Naive B cell (primary cell): ENCODE measurements at regions not wholly inside any gene's neighbourhood (a gene's known extent, or its start where the extent isn't known, plus 50 kb on each side); places are given as distances from the start of the nearest gene placed in this dataset.

Experiments
- ATAC-seq, 2 donors: fragments of 150-1000 bp; cut with Tn5 transposase; 2 replicates each; pipeline ENCODE4 v1.10.0; 2021; ENCODE audit warnings: low read depth in 2 of 2, mild to moderate bottlenecking in 2 of 2, moderate library complexity in 2 of 2
- DNase-seq: peaks from one replicate; pipeline ENCODE4 v3.0.0; 2022
- H3K27ac Mint-ChIP-seq, 6 donors: one replicate each; pipeline ENCODE4 v1.8.0; 2020 to 2022; ENCODE audit warnings: mild to moderate bottlenecking in 6 of 6, mixed read lengths in 6 of 6, moderate library complexity in 5 of 6, inconsistent platforms in 2 of 6
- H3K27me3 Mint-ChIP-seq, 3 donors: one replicate each; pipeline ENCODE4 v1.8.0; 2021 to 2022; ENCODE audit warnings: mixed read lengths in 3 of 3, mild to moderate bottlenecking in 1 of 3
- H3K36me3 Mint-ChIP-seq, 2 donors: one replicate each; pipeline ENCODE4 v1.8.0; 2020 to 2022; ENCODE audit warnings: mixed read lengths in 2 of 2, inconsistent platforms in 1 of 2, mild to moderate bottlenecking in 1 of 2
- H3K4me1 Mint-ChIP-seq, 3 donors: one replicate each; pipeline ENCODE4 v1.8.0; 2020 to 2022; ENCODE audit warnings: mixed read lengths in 3 of 3, inconsistent platforms in 1 of 3, mild to moderate bottlenecking in 1 of 3, moderate library complexity in 1 of 3
- H3K4me3 Mint-ChIP-seq, 8 donors: one replicate each; pipeline ENCODE4 v1.8.0; 2020 to 2022; ENCODE audit warnings: mild to moderate bottlenecking in 8 of 8, mixed read lengths in 8 of 8, moderate library complexity in 8 of 8, inconsistent platforms in 2 of 8
- H3K9me3 Mint-ChIP-seq, 7 donors: one replicate each; pipeline ENCODE4 v1.8.0; 2020 to 2022; ENCODE audit warnings: mixed read lengths in 7 of 7, mild to moderate bottlenecking in 5 of 7, inconsistent platforms in 2 of 7, moderate library complexity in 1 of 7

DNA sequence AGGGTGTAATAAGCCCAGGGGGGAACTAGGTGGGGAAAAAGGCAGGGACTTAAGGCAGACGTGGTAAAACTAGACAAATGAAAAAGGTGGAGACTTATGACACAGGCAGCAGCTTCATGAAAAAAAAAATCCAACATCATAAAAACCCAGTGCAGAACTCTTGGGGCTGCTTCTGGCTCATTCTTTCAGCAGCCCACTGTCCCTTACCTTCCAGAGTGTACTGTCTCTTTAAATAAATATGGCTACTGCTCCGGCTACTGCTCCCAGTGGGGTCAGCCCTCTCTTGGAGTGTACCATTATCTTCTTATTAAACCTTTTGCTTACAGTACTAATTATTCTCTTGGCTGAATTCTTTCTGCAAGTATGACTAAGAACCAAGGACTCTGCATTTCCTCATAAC lies 699.5 kb downstream of the DSC3 start:
- ATAC-seq (no peak), DNase-seq (no peak)
- no peaks in the 10 kb centered on the region for H3K27me3 Mint-ChIP-seq
- peaks cover 0 to 4% (median 1%) of the 10 kb centered on the region in 7 donors for H3K9me3 Mint-ChIP-seq
- H3K4me1 Mint-ChIP-seq = no peaks in the 10 kb centered on the region
- no peak overlapping the region for H3K4me3 Mint-ChIP-seq
- H3K36me3 Mint-ChIP-seq = no peaks in the 10 kb centered on the region
- peak overlapping the region in 1 of 6 donors; percentile 2 for H3K27ac Mint-ChIP-seq

DNA sequence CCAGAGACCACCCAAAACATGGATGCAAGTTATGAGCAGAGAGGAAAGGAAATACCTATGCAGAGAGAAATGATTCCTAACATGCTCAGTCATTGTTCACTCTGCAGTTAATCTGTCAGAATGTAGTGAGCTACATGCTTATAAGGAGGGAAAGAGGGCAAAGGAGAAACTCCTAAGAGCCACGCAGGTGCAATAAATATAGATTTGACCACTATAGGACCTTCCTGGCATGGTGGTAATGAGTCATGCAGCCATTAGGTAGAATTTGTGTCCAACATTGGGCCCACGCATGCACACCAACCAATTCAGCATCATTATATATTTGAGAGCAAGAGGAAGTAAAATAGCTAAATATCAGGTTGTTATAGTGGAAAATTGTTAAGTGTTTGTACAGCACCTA lies 699.9 kb downstream of the DSC3 start:
- peak overlapping the region in 1 of 6 donors; percentile 2 for H3K27ac Mint-ChIP-seq
- no peak overlapping the region for H3K4me3 Mint-ChIP-seq
- no peaks in the 10 kb centered on the region for H3K4me1 Mint-ChIP-seq
- no peaks in the 10 kb centered on the region for H3K27me3 Mint-ChIP-seq
- DNase-seq (no peak), ATAC-seq (no peak)
- H3K36me3 Mint-ChIP-seq = no peaks in the 10 kb centered on the region
- peaks cover 0 to 4% (median 0%) of the 10 kb centered on the region in 7 donors for H3K9me3 Mint-ChIP-seq

DNA sequence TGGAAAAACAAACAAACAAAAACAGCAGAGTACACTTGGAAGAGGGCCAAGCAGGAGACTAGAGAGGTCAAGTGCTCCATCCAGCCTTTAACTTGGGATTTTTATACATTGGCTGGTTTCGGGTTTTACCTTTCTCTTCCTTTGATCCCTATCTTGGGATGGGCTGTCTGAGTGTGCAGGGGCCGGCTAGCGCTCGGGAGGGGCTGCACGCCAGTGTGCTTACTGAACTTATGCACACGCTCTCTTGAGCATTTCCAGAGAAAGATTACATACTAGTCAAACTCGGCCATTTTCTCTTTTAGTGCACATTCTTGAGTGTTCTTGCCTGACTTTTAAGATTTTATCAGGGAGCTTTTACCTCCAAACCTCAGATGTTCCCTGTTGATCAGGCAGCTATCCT lies 707.8 kb downstream of the DSC3 start:
- peaks cover 0 to 4% (median 0%) of the 10 kb centered on the region in 7 donors for H3K9me3 Mint-ChIP-seq
- H3K27me3 Mint-ChIP-seq = no peaks in the 10 kb centered on the region
- no peaks in the 10 kb centered on the region for H3K36me3 Mint-ChIP-seq
- no peak for DNase-seq
- H3K4me3 Mint-ChIP-seq = no peak overlapping the region
- H3K27ac Mint-ChIP-seq = no peak overlapping the region
- no peak for ATAC-seq
- no peaks in the 10 kb centered on the region for H3K4me1 Mint-ChIP-seq

DNA sequence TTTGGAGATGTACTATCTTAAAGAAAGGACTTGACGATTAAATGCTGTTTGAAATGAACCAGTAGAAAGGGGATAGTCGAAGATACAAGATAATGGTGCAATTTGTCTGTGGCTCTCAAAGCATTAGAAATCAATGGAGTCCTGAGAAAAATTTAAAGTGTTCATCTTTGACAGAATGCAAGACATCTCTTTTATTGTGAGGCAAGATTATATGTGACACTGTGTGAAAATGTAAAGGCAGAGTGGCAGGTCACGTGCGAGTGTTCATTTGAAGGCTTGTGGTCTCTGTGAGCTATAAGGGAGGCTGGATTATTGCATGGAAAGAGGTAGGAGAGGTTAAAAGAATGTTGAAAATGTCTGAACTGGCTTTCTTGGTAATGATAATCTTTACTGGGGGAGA lies 709.2 kb downstream of the DSC3 start:
- H3K9me3 Mint-ChIP-seq = peaks cover 0 to 4% (median 0%) of the 10 kb centered on the region in 7 donors
- no peak overlapping the region for H3K4me3 Mint-ChIP-seq
- DNase-seq = no peak
- no peaks in the 10 kb centered on the region for H3K4me1 Mint-ChIP-seq
- H3K27me3 Mint-ChIP-seq = no peaks in the 10 kb centered on the region
- H3K36me3 Mint-ChIP-seq = no peaks in the 10 kb centered on the region
- ATAC-seq = no peak
- no peak overlapping the region for H3K27ac Mint-ChIP-seq

DNA sequence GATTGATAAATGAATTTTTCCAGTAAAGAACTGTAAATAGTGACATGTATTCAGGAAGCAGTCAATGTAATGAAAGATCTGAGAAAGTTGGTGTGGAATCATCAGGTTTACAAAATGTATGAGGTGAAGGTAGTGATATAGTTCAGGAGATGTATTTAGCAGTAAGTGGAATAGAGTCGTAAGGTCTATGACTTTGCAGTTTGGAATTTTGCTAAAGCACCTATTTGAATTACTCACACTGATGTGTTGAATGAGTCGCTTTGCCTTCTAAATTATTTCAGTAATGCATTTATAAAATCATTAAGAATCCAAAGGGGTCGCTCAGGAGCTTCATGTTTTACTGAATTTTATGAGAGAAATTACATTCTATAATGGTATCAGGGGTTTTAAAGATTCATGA lies 713.7 kb downstream of the DSC3 start:
- H3K4me1 Mint-ChIP-seq = no peaks in the 10 kb centered on the region
- H3K4me3 Mint-ChIP-seq = no peak overlapping the region
- DNase-seq (no peak), ATAC-seq (no peak)
- H3K27ac Mint-ChIP-seq = no peak overlapping the region
- H3K27me3 Mint-ChIP-seq = no peaks in the 10 kb centered on the region
- peaks cover 0 to 2% (median 0%) of the 10 kb centered on the region in 7 donors for H3K9me3 Mint-ChIP-seq
- no peaks in the 10 kb centered on the region for H3K36me3 Mint-ChIP-seq

DNA sequence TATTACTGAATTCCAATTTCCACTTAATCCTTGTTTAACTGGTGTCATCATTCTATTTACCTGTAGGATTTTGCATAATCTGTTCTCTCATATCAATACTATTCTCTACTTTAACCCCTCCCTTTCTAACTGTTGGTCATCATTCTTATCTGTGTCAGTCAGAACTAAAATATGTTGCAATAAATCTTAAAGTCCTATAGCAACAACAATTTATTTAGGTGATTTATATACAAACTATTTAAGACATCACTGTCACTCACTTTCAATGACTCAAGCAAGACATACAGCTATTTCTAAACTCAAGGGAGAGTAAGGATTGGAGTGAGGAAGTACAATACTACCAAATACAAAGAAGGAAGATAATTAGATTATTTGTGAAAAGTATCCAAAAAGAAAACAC lies 740.4 kb downstream of the DSC3 start:
- DNase-seq = no peak
- peaks cover 0 to 2% (median 0%) of the 10 kb centered on the region in 7 donors for H3K9me3 Mint-ChIP-seq
- no peak overlapping the region for H3K4me3 Mint-ChIP-seq
- no peak for ATAC-seq
- H3K4me1 Mint-ChIP-seq = no peaks in the 10 kb centered on the region
- H3K27ac Mint-ChIP-seq = no peak overlapping the region
- H3K36me3 Mint-ChIP-seq = no peaks in the 10 kb centered on the region
- no peaks in the 10 kb centered on the region for H3K27me3 Mint-ChIP-seq

DNA sequence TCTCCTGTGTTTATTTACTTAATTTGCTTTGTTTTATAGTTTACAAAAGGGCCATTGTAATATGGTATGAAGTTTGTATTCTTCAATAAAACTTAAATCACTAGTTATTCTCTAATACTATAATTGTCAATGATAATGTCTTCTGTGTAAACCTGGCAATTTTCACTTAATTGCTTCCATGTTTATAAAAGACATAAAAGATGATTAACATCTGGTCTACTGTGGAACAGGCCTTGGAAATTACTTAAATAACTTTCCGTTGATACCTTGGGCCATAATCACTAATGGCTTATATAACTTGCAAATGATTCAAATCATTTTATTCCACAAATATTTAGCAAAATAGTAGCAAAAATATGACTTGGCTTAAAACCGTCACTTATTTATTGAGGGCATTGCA lies 743.8 kb downstream of the DSC3 start:
- Mint-ChIP-seq H3K27me3 (no peaks in the 10 kb centered on the region), H3K27ac (no peak overlapping the region), H3K4me3 (no peak overlapping the region), H3K9me3 (peaks cover 0 to 8% (median 2%) of the 10 kb centered on the region in 7 donors), H3K4me1 (no peaks in the 10 kb centered on the region), H3K36me3 (no peaks in the 10 kb centered on the region)
- DNase-seq (no peak), ATAC-seq (no peak)

DNA sequence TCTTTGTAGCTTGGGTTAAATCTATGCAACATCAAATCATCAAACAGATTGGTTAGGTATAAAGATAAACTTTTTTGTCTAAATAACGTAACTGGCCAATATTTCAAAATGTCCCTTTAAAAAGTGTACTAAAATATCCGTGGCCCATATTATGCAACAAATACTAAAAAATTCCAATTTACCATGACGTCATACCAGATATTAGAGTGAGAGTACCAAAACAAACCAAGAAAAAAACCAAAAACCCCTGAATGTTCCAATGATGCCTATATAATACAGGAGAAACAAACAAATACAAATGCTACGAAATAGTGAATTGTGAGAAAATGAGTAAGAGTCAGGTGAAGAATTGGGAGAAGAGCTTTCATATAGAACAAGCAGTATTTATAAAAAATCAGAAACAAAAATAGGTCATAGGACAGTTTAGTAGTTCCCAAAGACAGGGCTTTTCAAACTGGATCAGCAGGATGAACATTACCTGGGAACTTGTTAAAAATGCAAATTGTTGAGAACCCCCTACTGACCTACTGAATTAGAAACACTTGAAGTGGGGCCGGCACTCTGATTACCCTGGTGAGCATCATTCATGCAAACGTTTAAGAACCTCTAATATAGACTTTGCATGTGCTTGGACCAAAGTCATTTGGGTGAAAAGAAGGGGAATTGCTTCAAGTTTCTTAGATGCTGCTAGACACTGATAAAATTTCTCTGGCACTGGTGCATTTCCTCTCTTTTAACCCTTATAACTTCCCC lies 753.7 kb downstream of the DSC3 start:
- Mint-ChIP-seq H3K36me3 (no peaks in the 10 kb centered on the region), H3K27me3 (no peaks in the 10 kb centered on the region), H3K4me3 (no peak overlapping the region), H3K9me3 (peaks cover 0 to 1% (median 0%) of the 10 kb centered on the region in 7 donors), H3K27ac (peak overlapping the region in 1 of 6 donors; percentile 36), H3K4me1 (no peaks in the 10 kb centered on the region)
- no peak for DNase-seq
- ATAC-seq = no peak

DNA sequence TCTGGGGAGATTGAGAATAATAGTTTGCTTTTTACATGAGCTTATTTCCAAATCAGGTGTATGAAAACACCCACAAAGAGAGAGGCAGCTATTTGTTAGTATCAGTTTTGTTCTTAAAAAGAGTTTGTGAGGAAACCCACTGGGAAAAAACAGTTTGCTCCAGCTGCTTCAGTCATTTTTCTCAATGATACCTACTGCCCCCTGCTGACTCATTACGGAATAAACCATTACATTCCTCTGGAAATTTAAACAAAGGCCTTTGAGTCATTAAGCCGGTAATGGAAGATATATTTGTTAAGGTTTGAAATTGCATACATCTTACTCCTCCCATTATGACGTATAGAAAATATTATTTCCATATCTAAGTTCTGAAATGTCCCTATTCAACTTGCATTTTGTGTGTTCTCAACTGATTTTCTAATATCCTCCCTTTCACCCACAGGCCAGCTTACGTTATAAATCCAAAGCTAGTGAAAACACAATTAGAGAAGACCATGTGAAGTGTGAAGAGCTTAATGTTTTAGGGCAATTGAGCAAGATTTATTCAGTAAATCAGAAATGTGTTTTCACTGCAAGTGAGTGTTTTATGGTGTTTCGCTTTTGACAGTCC lies 761.6 kb downstream of the DSC3 start:
- H3K27me3 Mint-ChIP-seq = no peaks in the 10 kb centered on the region
- no peaks in the 10 kb centered on the region for H3K4me1 Mint-ChIP-seq
- no peak overlapping the region for H3K27ac Mint-ChIP-seq
- peaks cover 0 to 4% (median 0%) of the 10 kb centered on the region in 7 donors for H3K9me3 Mint-ChIP-seq
- H3K4me3 Mint-ChIP-seq = no peak overlapping the region
- H3K36me3 Mint-ChIP-seq = no peaks in the 10 kb centered on the region
- DNase-seq = no peak
- no peak for ATAC-seq

DNA sequence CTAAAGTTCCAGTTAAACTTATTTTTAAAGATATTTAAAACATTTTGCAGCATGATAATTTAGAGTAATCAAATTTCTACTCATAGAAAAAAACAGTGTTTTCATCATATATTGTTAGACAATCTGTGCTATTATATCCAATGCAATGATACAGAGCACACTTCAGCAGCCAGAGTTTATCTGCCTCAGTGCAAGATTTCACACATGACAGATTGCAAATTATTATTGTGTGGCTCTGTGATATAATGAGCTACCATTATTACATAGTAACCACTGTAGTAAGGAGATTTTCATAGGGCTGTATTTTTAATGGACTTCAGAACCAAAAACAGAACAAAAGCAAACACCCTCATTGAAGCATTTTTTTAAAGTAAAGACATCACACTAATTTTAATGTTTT lies 762.4 kb downstream of the DSC3 start:
- Mint-ChIP-seq H3K9me3 (peaks cover 0 to 4% (median 0%) of the 10 kb centered on the region in 7 donors), H3K27ac (no peak overlapping the region), H3K27me3 (no peaks in the 10 kb centered on the region), H3K36me3 (no peaks in the 10 kb centered on the region), H3K4me3 (no peak overlapping the region), H3K4me1 (no peaks in the 10 kb centered on the region)
- ATAC-seq (no peak), DNase-seq (no peak)

DNA sequence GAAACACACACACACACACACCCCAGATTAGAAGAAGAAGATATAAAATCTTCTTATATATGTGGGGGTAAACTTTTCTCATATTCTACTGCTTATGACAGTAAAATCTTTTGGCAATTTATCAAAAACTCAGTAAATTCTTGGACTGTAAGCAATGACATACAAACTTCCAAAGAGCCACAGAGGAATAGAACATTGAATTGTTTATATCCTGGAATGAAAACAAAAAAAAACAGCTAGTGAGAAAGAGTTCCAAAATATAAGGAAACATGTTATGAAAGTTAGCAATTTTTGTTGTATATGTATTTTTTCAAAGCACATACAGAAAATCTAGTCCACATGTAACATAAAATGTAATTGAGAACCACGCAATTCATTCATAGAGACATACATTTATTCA lies 764.9 kb downstream of the DSC3 start:
- Mint-ChIP-seq H3K4me3 (no peak overlapping the region), H3K36me3 (no peaks in the 10 kb centered on the region), H3K9me3 (peaks cover 0 to 4% (median 0%) of the 10 kb centered on the region in 7 donors), H3K27me3 (no peaks in the 10 kb centered on the region), H3K27ac (no peak overlapping the region), H3K4me1 (no peaks in the 10 kb centered on the region)
- ATAC-seq (no peak), DNase-seq (no peak)

DNA sequence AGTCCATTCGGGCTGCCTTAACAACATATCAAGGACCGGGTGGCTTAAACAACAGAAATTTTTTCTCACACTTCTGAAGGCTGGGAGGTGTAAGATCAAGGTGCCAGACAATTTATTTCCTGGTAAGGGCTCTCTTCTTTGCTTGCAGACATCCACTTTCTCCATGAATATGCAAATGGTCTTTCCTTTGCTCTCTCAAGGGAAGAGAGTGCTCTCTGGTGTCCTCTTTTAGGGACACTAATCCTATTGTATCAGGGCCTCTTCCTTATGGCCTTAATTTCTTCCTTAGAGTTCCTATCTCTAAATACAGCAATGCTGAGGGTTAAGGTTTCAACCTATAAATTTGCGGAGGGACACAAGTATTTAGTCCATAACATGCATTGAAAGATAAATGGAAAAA lies 770.8 kb downstream of the DSC3 start:
- Mint-ChIP-seq H3K9me3 (no peaks in the 10 kb centered on the region), H3K4me3 (no peak overlapping the region), H3K36me3 (no peaks in the 10 kb centered on the region), H3K27me3 (no peaks in the 10 kb centered on the region), H3K27ac (no peak overlapping the region), H3K4me1 (no peaks in the 10 kb centered on the region)
- no peak for DNase-seq
- ATAC-seq = no peak

DNA sequence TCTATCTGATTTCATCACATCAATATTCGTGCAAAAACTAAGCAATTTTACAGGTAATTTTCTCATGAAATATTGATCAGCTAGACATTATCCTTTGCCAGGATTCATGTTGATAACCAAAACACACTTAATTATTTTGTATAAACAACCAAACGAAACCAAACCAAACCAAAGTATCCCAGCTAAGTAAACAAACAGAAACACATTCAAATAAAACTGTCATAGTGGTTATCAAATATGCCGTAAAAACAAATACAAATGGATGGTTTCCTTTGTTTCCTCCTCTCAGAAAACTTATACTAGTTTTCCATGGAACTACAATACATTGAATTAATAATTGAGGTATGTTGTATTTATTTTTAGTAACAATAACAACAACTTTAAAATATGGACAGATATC lies 777.4 kb downstream of the DSC3 start:
- H3K27ac Mint-ChIP-seq = no peak overlapping the region

DNA sequence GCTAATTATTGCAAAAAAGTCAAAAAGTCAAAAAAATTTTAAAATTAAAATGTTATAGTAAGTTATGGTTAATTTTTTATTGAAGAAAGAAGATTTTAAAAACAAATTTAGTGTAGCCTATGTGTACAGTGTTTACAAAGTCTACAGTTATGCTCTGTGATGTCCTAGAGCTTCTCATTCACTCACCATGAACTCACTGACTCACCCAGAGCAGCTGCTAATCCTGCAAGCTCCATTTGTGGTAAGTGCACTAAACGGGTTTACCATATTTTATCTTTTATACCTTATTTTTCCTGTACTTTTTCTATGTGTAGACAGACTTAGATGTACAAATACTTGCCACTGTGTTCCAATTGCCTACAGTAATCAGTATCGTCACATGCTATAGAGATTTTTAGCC lies 788.2 kb downstream of the DSC3 start:
- Mint-ChIP-seq H3K27ac (no peak overlapping the region), H3K36me3 (no peaks in the 10 kb centered on the region), H3K4me1 (no peaks in the 10 kb centered on the region), H3K9me3 (peaks cover 0 to 11% (median 1%) of the 10 kb centered on the region in 7 donors), H3K27me3 (no peaks in the 10 kb centered on the region), H3K4me3 (no peak overlapping the region)
- DNase-seq (no peak), ATAC-seq (no peak)

More for the DNA sequence above, 777.4 kb downstream of the DSC3 start:
- Mint-ChIP-seq H3K4me3 (no peak overlapping the region), H3K4me1 (no peaks in the 10 kb centered on the region), H3K9me3 (no peaks in the 10 kb centered on the region), H3K36me3 (no peaks in the 10 kb centered on the region), H3K27me3 (no peaks in the 10 kb centered on the region)
- DNase-seq = no peak
- ATAC-seq = no peak
